Mesenchymal stem cell (in vitro differentiated cells and primary cell): ENCODE measurements at regions not wholly inside any gene's neighbourhood (a gene's known extent, or its start where the extent isn't known, plus 50 kb on each side); places are given as distances from the start of the nearest gene placed in this dataset.

Experiments used
- DNase-seq: peaks from one replicate; pipeline ENCODE4 v3.0.0-alpha.2; 2013
- H2AFZ ChIP-seq: one replicate; pipeline ENCODE4 v1.6.1; 2013; ENCODE audit warnings: low read depth, mild to moderate bottlenecking, control low read depth, inconsistent platforms, low read length, moderate library complexity
- H2AK5ac ChIP-seq: 2 replicates; pipeline ENCODE4 v1.6.1; 2013; ENCODE audit warnings: low read length, moderate library complexity, mild to moderate bottlenecking, inconsistent platforms; ENCODE audit not compliant: severe bottlenecking
- H2BK120ac ChIP-seq: one replicate; pipeline ENCODE4 v1.6.1; 2013; ENCODE audit warnings: low read depth, mild to moderate bottlenecking, inconsistent platforms, low read length, moderate library complexity
- H2BK12ac ChIP-seq, 2 experiments: one replicate each; pipeline ENCODE4 v1.6.1; 2013; ENCODE audit warnings: inconsistent platforms in 2 of 2, low read length in 2 of 2, mild to moderate bottlenecking in 2 of 2, moderate library complexity in 2 of 2, control low read depth in 1 of 2
- H2BK15ac ChIP-seq: one replicate; pipeline ENCODE4 v1.6.1; 2013; ENCODE audit warnings: mild to moderate bottlenecking, low read depth, inconsistent platforms; ENCODE audit not compliant: poor library complexity, severe bottlenecking
- H2BK5ac ChIP-seq: 2 replicates; pipeline ENCODE4 v1.6.1; 2013; ENCODE audit warnings: low read depth, mild to moderate bottlenecking, low read length, control low read depth, inconsistent platforms; ENCODE audit not compliant: poor library complexity, severe bottlenecking
- H3K14ac ChIP-seq, 2 experiments: one replicate each; pipeline ENCODE4 v1.6.1; 2013; ENCODE audit warnings: inconsistent platforms in 2 of 2, low read length in 2 of 2, control low read depth in 1 of 2, mild to moderate bottlenecking in 1 of 2, moderate library complexity in 1 of 2
- H3K18ac ChIP-seq, 2 experiments: one replicate each; pipeline ENCODE4 v1.6.1; 2013; ENCODE audit warnings: inconsistent platforms in 2 of 2, low read length in 2 of 2, control low read depth in 1 of 2, low read depth in 1 of 2, mild to moderate bottlenecking in 1 of 2
- H3K23ac ChIP-seq, 2 experiments: one replicate each; pipeline ENCODE4 v1.6.1; 2013; ENCODE audit warnings: inconsistent platforms in 2 of 2, low read length in 2 of 2, mild to moderate bottlenecking in 2 of 2, moderate library complexity in 2 of 2, control low read depth in 1 of 2
- H3K27ac ChIP-seq: 2 replicates; pipeline ENCODE4 v1.5.1; 2013; ENCODE audit warnings: mild to moderate bottlenecking, moderate library complexity, low read length, control low read depth, inconsistent platforms; ENCODE audit not compliant: poor library complexity, severe bottlenecking
- H3K27me3 ChIP-seq, 2 experiments: 2 replicates each; pipeline versions ENCODE4 v1.6.1 to v1.7.0; 2013; ENCODE audit warnings: low read length in 2 of 2, mild to moderate bottlenecking in 2 of 2, moderate library complexity in 2 of 2, control low read depth in 1 of 2, inconsistent platforms in 1 of 2; ENCODE audit not compliant: control insufficient read depth in 1 of 2, insufficient read depth in 1 of 2
- H3K36me3 ChIP-seq, 2 experiments: 2 replicates each; pipeline versions ENCODE4 v1.6.1 to v1.7.0; 2013; ENCODE audit warnings: low read length in 2 of 2, control low read depth in 1 of 2, inconsistent platforms in 1 of 2, low read depth in 1 of 2, mild to moderate bottlenecking in 1 of 2; ENCODE audit not compliant: insufficient read depth in 2 of 2, control insufficient read depth in 1 of 2
- H3K4ac ChIP-seq, 2 experiments: one replicate each; pipeline ENCODE4 v1.6.1; 2013; ENCODE audit warnings: inconsistent platforms in 2 of 2, low read length in 2 of 2, mild to moderate bottlenecking in 2 of 2, moderate library complexity in 2 of 2, control low read depth in 1 of 2, low read depth in 1 of 2
- H3K4me1 ChIP-seq: 2 replicates; pipeline ENCODE4 v1.6.1; 2013; ENCODE audit warnings: low read depth, low read length, control low read depth; ENCODE audit not compliant: control insufficient read depth, insufficient read depth
- H3K4me2 ChIP-seq: 2 replicates; pipeline ENCODE4 v1.6.1; 2013; ENCODE audit warnings: low read length, mild to moderate bottlenecking, inconsistent platforms; ENCODE audit not compliant: poor library complexity, severe bottlenecking
- H3K4me3 ChIP-seq, 2 experiments: 2 replicates each; pipeline versions ENCODE4 v1.5.1 to v1.7.0; 2013; ENCODE audit warnings: low read length in 2 of 2, mild to moderate bottlenecking in 2 of 2, control low read depth in 1 of 2, low read depth in 1 of 2; ENCODE audit not compliant: insufficient read depth in 1 of 2
- H3K79me1 ChIP-seq: replicated peaks from 2 replicates; pipeline ENCODE4 v1.6.1; 2013; ENCODE audit warnings: mild to moderate bottlenecking, control low read depth, low read length, inconsistent platforms; ENCODE audit not compliant: poor library complexity, severe bottlenecking
- H3K9ac ChIP-seq: 2 replicates; pipeline ENCODE4 v1.7.0; 2013; ENCODE audit warnings: mild to moderate bottlenecking, low read length, moderate library complexity
- H3K9me3 ChIP-seq: 2 replicates; pipeline ENCODE4 v1.7.0; 2013; ENCODE audit warnings: mild to moderate bottlenecking, low read length; ENCODE audit not compliant: control insufficient read depth
- H4K8ac ChIP-seq: one replicate; pipeline ENCODE4 v1.6.1; 2013; ENCODE audit warnings: inconsistent platforms, mild to moderate bottlenecking, low read length, moderate library complexity
- H4K91ac ChIP-seq: one replicate; pipeline ENCODE4 v1.6.1; 2013; ENCODE audit warnings: mild to moderate bottlenecking, low read length, inconsistent platforms
- WGBS: methylation state at CpG from one replicate; pipeline ENCODE4 v1.1.7; 2013; ENCODE audit warnings: mixed read lengths; 5-methylcytosine and 5-hydroxymethylcytosine counted together

- Histone ChIP-seq H2AK5ac (no peak overlapping the region), H3K9ac (no peak overlapping the region), H3K4ac (no peak overlapping the region), H3K27me3 (no peaks in the 10 kb centered on the region), H2BK5ac (peak overlapping the region; percentile 35), H3K36me3 (no peaks in the 10 kb centered on the region), H3K79me1 (no peaks in the 10 kb centered on the region), H3K27ac (no peak overlapping the region), H3K14ac (no peak overlapping the region), H3K4me3 (no peak overlapping the region), H2BK120ac (no peak overlapping the region), H2AFZ (no peak overlapping the region), H3K4me1 (no peaks in the 10 kb centered on the region), H2BK12ac (no peak overlapping the region), H3K9me3 (no peaks in the 10 kb centered on the region), H2BK15ac (no peak overlapping the region), H4K91ac (no peak overlapping the region), H3K4me2 (no peak overlapping the region), H3K23ac (no peak overlapping the region), H4K8ac (no peak overlapping the region), H3K18ac (no peak overlapping the region)
- WGBS, result 88% methylated on average over 29 of the region's 29 CpGs
- DNase-seq, result no peak
Observed at GRCh38 chr14:104303705-104304425, 165.5 kb downstream of the KIF26A start.

- H3K9me3 ChIP-seq, result no peaks in the 10 kb centered on the region
- no peak overlapping the region for H4K8ac ChIP-seq
- no peaks in the 10 kb centered on the region for H3K36me3 ChIP-seq
- H2BK15ac ChIP-seq, result no peak overlapping the region
- H3K4me1 ChIP-seq, result no peaks in the 10 kb centered on the region
- no peak overlapping the region for H3K4ac ChIP-seq
- no peaks in the 10 kb centered on the region for H3K79me1 ChIP-seq
- no peak overlapping the region for H3K18ac ChIP-seq
- no peak for DNase-seq
- no peak overlapping the region for H4K91ac ChIP-seq
- no peak overlapping the region for H3K27ac ChIP-seq
- peak overlapping the region; percentile 35 for H2BK5ac ChIP-seq
- H3K4me2 ChIP-seq, result no peak overlapping the region
- H3K27me3 ChIP-seq, result no peaks in the 10 kb centered on the region
- no peak overlapping the region for H3K23ac ChIP-seq
- no peak overlapping the region for H2BK12ac ChIP-seq
- no peak overlapping the region for H2AK5ac ChIP-seq
- WGBS, result 85% methylated on average over 27 of the region's 27 CpGs
- H3K9ac ChIP-seq, result no peak overlapping the region
- no peak overlapping the region for H3K4me3 ChIP-seq
- H2AFZ ChIP-seq, result no peak overlapping the region
- H3K14ac ChIP-seq, result no peak overlapping the region
- H2BK120ac ChIP-seq, result no peak overlapping the region
Observed at GRCh38 chr14:104304451-104305351, 166.3 kb downstream of the KIF26A start.

- H3K4me1 ChIP-seq, result peaks cover 2% of the 10 kb centered on the region
- no peak overlapping the region for H4K91ac ChIP-seq
- no peak overlapping the region for H3K4me3 ChIP-seq
- 84% methylated on average over 29 of the region's 29 CpGs for WGBS
- H3K27ac ChIP-seq, result no peak overlapping the region
- H3K14ac ChIP-seq, result no peak overlapping the region
- no peak overlapping the region for H3K18ac ChIP-seq
- H3K27me3 ChIP-seq, result no peaks in the 10 kb centered on the region
- H2AFZ ChIP-seq, result no peak overlapping the region
- no peaks in the 10 kb centered on the region for H3K36me3 ChIP-seq
- H3K9ac ChIP-seq, result no peak overlapping the region
- DNase-seq, result no peak
- no peak overlapping the region for H2BK15ac ChIP-seq
- no peak overlapping the region for H2BK12ac ChIP-seq
- no peak overlapping the region for H4K8ac ChIP-seq
- no peaks in the 10 kb centered on the region for H3K9me3 ChIP-seq
- no peak overlapping the region for H3K4ac ChIP-seq
- H3K4me2 ChIP-seq, result no peak overlapping the region
- H2BK120ac ChIP-seq, result no peak overlapping the region
- no peaks in the 10 kb centered on the region for H3K79me1 ChIP-seq
- no peak overlapping the region for H2AK5ac ChIP-seq
- H3K23ac ChIP-seq, result no peak overlapping the region
- no peak overlapping the region for H2BK5ac ChIP-seq
Observed at GRCh38 chr14:104305511-104306449, 167.4 kb downstream of the KIF26A start.
